ENCODE measurements at regions not wholly inside any gene's neighbourhood (a gene's known extent, or its start where the extent isn't known, plus 50 kb on each side); places are given as distances from the start of the nearest gene placed in this dataset.

DNA sequence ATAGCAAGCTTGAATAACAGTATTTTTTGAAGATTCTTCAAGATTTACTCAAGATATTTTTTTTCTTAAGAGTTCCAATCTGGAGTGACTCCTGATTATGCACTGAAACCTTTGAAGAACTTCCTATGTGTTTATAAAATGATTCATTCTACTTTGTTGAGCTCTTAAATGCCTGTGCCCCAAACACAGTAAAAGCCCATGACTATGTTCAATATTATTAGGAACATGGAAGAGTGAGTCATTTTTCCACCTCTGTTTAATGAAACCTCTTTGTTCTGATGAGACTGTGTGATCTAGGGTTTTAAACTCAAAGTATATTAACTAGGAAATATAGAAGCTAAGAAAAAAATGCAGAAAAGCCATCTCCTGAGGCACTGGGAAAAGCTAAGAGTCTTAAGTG lies 415.0 kb upstream of the FBXO33 start:
- TF ChIP-seq NFYB (CRISPR knock-in tag; IDR thresholded peaks at IDR 0.05) (no peak), ZNF121 (CRISPR knock-in tag; IDR thresholded peaks at IDR 0.05) (no peak), ZBTB21 (CRISPR knock-in tag; IDR thresholded peaks at IDR 0.05) (no peak), ZBTB1 (CRISPR knock-in tag; IDR thresholded peaks at IDR 0.05; ENCODE audit: borderline replicate concordance) (no peak), CREM (IDR thresholded peaks at IDR 0.05) (no peak), CREM (CRISPR knock-in tag; IDR thresholded peaks at IDR 0.05) (no peak), ZNF274 (CRISPR knock-in tag; IDR thresholded peaks at IDR 0.05) (no peak), ZFX (CRISPR knock-in tag; IDR thresholded peaks at IDR 0.05; ENCODE audit: low read depth) (no peak)
- TF ChIP-seq, protein P1, sequence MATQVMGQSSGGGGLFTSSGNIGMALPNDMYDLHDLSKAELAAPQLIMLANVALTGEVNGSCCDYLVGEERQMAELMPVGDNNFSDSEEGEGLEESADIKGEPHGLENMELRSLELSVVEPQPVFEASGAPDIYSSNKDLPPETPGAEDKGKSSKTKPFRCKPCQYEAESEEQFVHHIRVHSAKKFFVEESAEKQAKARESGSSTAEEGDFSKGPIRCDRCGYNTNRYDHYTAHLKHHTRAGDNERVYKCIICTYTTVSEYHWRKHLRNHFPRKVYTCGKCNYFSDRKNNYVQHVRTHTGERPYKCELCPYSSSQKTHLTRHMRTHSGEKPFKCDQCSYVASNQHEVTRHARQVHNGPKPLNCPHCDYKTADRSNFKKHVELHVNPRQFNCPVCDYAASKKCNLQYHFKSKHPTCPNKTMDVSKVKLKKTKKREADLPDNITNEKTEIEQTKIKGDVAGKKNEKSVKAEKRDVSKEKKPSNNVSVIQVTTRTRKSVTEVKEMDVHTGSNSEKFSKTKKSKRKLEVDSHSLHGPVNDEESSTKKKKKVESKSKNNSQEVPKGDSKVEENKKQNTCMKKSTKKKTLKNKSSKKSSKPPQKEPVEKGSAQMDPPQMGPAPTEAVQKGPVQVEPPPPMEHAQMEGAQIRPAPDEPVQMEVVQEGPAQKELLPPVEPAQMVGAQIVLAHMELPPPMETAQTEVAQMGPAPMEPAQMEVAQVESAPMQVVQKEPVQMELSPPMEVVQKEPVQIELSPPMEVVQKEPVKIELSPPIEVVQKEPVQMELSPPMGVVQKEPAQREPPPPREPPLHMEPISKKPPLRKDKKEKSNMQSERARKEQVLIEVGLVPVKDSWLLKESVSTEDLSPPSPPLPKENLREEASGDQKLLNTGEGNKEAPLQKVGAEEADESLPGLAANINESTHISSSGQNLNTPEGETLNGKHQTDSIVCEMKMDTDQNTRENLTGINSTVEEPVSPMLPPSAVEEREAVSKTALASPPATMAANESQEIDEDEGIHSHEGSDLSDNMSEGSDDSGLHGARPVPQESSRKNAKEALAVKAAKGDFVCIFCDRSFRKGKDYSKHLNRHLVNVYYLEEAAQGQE (IDR thresholded peaks at IDR 0.05; ENCODE audit: borderline replicate concordance in 1 of 2, low read depth in 1 of 2, low read length in 2 of 2): no peak
- TF ChIP-seq, protein P2, sequence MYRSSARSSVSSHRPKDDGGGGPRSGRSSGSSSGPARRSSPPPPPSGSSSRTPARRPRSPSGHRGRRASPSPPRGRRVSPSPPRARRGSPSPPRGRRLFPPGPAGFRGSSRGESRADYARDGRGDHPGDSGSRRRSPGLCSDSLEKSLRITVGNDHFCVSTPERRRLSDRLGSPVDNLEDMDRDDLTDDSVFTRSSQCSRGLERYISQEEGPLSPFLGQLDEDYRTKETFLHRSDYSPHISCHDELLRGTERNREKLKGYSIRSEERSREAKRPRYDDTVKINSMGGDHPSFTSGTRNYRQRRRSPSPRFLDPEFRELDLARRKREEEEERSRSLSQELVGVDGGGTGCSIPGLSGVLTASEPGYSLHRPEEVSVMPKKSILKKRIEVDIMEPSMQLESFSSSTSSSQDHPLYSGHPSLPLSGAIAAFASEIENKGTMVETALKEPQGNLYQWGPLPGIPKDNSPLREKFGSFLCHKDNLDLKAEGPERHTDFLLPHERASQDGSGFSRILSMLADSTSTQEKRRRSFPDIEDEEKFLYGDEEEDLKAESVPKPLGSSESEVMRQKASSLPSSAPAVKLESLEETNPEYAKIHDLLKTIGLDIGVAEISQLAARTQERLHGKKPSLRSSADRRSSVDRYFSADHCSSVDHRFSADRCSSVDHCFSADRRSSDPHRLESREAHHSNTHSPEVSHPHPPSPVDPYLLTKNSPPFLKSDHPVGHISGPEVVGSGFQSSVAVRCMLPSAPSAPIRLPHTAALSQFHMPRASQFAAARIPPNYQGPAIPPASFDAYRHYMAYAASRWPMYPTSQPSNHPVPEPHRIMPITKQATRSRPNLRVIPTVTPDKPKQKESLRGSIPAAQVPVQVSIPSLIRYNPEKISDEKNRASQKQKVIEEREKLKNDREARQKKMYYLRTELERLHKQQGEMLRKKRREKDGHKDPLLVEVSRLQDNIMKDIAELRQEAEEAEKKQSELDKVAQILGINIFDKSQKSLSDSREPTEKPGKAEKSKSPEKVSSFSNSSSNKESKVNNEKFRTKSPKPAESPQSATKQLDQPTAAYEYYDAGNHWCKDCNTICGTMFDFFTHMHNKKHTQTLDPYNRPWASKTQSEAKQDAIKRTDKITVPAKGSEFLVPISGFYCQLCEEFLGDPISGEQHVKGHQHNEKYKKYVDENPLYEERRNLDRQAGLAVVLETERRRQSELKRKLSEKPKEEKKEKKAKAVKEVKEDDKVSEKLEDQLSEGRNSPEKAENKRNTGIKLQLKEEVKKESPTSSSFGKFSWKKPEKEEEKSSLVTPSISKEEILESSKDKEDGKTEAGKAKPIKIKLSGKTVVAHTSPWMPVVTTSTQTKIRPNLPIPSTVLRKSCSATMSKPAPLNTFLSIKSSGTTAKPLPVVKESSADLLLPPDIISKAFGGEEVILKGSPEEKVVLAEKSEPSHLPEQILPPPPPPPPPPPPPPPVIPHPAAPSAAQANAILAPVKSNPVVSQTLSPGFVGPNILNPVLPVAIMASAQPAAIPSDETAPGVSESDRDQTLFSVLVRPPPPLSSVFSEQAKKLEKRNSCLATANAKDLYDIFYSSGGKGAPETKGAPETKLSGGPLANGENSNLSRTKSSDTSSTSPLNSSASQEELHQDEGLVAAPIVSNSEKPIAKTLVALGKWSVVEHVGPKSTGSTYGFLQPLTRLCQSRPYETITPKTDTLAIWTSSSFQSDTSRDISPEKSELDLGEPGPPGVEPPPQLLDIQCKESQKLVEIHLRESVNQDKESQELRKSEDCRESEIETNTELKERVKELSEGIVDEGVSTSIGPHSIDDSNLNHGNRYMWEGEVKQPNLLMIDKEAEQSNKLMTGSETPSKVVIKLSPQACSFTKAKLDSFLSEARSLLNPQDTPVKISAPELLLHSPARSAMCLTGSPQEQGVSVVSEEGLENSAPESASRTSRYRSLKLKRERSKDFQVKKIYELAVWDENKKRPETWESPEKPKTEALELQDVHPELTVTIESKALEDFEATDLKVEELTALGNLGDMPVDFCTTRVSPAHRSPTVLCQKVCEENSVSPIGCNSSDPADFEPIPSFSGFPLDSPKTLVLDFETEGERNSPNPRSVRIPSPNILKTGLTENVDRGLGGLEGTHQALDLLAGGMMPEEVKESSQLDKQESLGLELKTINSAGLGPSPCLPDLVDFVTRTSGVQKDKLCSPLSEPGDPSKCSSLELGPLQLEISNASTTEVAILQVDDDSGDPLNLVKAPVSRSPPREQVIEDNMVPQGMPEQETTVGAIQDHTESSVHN (CRISPR knock-in tag; IDR thresholded peaks at IDR 0.05): no peak
- TF ChIP-seq, protein P3, sequence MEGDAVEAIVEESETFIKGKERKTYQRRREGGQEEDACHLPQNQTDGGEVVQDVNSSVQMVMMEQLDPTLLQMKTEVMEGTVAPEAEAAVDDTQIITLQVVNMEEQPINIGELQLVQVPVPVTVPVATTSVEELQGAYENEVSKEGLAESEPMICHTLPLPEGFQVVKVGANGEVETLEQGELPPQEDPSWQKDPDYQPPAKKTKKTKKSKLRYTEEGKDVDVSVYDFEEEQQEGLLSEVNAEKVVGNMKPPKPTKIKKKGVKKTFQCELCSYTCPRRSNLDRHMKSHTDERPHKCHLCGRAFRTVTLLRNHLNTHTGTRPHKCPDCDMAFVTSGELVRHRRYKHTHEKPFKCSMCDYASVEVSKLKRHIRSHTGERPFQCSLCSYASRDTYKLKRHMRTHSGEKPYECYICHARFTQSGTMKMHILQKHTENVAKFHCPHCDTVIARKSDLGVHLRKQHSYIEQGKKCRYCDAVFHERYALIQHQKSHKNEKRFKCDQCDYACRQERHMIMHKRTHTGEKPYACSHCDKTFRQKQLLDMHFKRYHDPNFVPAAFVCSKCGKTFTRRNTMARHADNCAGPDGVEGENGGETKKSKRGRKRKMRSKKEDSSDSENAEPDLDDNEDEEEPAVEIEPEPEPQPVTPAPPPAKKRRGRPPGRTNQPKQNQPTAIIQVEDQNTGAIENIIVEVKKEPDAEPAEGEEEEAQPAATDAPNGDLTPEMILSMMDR (CRISPR knock-in tag; IDR thresholded peaks at IDR 0.05): no peak
- TF ChIP-seq, protein P4, sequence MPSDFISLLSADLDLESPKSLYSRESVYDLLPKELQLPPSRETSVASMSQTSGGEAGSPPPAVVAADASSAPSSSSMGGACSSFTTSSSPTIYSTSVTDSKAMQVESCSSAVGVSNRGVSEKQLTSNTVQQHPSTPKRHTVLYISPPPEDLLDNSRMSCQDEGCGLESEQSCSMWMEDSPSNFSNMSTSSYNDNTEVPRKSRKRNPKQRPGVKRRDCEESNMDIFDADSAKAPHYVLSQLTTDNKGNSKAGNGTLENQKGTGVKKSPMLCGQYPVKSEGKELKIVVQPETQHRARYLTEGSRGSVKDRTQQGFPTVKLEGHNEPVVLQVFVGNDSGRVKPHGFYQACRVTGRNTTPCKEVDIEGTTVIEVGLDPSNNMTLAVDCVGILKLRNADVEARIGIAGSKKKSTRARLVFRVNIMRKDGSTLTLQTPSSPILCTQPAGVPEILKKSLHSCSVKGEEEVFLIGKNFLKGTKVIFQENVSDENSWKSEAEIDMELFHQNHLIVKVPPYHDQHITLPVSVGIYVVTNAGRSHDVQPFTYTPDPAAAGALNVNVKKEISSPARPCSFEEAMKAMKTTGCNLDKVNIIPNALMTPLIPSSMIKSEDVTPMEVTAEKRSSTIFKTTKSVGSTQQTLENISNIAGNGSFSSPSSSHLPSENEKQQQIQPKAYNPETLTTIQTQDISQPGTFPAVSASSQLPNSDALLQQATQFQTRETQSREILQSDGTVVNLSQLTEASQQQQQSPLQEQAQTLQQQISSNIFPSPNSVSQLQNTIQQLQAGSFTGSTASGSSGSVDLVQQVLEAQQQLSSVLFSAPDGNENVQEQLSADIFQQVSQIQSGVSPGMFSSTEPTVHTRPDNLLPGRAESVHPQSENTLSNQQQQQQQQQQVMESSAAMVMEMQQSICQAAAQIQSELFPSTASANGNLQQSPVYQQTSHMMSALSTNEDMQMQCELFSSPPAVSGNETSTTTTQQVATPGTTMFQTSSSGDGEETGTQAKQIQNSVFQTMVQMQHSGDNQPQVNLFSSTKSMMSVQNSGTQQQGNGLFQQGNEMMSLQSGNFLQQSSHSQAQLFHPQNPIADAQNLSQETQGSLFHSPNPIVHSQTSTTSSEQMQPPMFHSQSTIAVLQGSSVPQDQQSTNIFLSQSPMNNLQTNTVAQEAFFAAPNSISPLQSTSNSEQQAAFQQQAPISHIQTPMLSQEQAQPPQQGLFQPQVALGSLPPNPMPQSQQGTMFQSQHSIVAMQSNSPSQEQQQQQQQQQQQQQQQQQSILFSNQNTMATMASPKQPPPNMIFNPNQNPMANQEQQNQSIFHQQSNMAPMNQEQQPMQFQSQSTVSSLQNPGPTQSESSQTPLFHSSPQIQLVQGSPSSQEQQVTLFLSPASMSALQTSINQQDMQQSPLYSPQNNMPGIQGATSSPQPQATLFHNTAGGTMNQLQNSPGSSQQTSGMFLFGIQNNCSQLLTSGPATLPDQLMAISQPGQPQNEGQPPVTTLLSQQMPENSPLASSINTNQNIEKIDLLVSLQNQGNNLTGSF (CRISPR knock-in tag; IDR thresholded peaks at IDR 0.05): no peak

Data from HepG2 (cell line).